ENCODE measurements at regions not wholly inside any gene's neighbourhood (a gene's known extent, or its start where the extent isn't known, plus 50 kb on each side); places are given as distances from the start of the nearest gene placed in this dataset.

DNA sequence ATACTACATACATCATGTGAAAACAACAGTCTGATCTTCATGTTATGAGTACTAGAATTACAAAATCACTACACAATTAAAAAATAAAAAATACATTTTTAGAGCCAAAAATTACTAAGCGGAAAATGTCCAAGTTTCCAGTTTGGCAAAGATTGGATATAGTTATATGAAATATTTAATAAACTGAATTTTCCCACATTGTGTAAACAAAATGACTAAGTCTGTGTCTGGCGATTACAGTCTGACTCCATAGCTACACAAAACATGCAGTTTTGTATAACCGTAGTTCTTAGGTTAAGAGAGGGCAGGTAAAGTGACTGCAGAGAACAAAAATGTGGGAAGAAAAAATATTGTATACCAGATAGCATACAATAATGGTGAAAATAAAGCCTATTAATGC lies 59.2 kb upstream of the TMEM47 start:
- TF ChIP-seq, protein P1, sequence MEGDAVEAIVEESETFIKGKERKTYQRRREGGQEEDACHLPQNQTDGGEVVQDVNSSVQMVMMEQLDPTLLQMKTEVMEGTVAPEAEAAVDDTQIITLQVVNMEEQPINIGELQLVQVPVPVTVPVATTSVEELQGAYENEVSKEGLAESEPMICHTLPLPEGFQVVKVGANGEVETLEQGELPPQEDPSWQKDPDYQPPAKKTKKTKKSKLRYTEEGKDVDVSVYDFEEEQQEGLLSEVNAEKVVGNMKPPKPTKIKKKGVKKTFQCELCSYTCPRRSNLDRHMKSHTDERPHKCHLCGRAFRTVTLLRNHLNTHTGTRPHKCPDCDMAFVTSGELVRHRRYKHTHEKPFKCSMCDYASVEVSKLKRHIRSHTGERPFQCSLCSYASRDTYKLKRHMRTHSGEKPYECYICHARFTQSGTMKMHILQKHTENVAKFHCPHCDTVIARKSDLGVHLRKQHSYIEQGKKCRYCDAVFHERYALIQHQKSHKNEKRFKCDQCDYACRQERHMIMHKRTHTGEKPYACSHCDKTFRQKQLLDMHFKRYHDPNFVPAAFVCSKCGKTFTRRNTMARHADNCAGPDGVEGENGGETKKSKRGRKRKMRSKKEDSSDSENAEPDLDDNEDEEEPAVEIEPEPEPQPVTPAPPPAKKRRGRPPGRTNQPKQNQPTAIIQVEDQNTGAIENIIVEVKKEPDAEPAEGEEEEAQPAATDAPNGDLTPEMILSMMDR (IDR thresholded peaks at IDR 0.05): no peak
- no peak for TF ChIP-seq POLR2A (IDR thresholded peaks at IDR 0.05)
- no peak overlapping the region for H3K4me3 ChIP-seq (ENCODE audit: low read depth, poor library complexity, severe bottlenecking)
- intact Hi-C loops (cut with DNase I; ENCODE audit: low total_unique reads): no loop called here
- 59 to 75% methylated on average over 3 of the region's 3 CpGs for WGBS, 2 donors
- no peak for DNase-seq (ENCODE audit: low spot score in 2 of 2)

DNA sequence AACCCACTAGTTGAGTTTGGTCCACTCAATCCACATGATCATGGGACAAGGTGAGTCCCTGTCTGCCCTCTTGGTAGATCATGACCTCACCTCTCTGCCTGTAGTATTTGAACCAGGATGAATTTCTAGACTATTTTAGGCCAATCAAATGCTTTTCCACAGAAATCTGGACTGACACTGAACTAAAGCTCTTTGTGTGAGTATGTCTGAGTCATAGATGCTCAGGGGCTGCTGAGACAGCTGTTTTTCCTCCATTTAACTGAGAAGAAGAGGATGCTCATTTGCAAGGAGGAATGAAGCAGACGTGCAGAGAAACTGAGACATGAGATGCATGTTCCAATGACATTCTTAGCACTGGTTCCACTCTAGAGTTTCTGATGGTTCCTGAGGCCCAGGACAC lies 77.3 kb upstream of the TMEM47 start:
- intact Hi-C loops (cut with DNase I; ENCODE audit: low total_unique reads): no loop called here
- WGBS, 2 donors: 38% methylated on average over 1 of the region's 1 CpG; no CpG with 5 or more reads in 1 of the 2 donors
- no peak for TF ChIP-seq POLR2A (IDR thresholded peaks at IDR 0.05)
- TF ChIP-seq, protein P1 (IDR thresholded peaks at IDR 0.05): no peak
- no peak overlapping the region for H3K4me3 ChIP-seq (ENCODE audit: low read depth, poor library complexity, severe bottlenecking)
- DNase-seq (ENCODE audit: low spot score in 2 of 2): no peak

DNA sequence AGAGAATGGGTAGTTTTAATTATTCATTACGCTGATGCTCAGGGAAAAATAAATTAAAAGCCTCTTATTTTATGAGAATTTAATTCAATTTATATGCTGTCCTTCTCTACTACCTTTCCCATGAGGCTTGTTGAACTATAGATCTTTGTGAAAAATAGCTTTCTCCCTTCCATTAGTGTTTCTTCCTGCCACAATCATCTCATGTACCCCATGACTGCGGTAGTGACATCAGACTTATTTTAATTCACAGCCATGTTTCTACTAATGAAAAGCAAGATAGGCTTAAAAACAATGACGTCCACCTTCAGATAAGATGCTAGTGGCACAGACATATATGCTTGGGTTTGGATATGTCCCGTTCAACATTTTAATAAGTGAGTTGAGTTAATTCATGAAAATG lies 87.4 kb upstream of the TMEM47 start:
- 74 to 90% methylated on average over 4 of the region's 4 CpGs for WGBS, 2 donors
- no peak for DNase-seq (ENCODE audit: low spot score in 2 of 2)
- TF ChIP-seq POLR2A (IDR thresholded peaks at IDR 0.05): no peak
- TF ChIP-seq, protein P1 (IDR thresholded peaks at IDR 0.05): no peak
- H3K4me3 ChIP-seq (ENCODE audit: low read depth, poor library complexity, severe bottlenecking): no peak overlapping the region
- intact Hi-C loops (cut with DNase I; ENCODE audit: low total_unique reads): no loop called here

DNA sequence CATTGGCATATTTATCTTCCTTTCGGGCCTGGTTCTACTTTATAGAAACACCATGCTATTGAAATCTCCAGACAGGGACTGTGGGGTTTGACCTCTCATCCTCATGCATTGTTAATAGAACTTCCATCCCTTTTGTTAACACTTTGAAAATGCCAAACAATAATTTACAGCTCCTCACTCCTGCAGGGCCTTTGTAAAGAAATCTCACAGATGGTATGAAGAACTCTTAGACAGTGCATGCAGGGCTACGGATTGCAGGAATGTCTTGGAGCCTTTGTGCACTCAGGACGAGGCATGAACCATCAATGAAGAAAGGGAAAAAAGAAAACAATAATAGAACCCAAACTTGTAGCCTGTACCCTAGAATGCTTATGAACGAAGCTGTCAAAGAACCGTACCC lies 92.8 kb upstream of the TMEM47 start:
- H3K4me3 ChIP-seq (ENCODE audit: low read depth, poor library complexity, severe bottlenecking): no peak overlapping the region
- no peak for TF ChIP-seq POLR2A (IDR thresholded peaks at IDR 0.05)
- 72 to 81% methylated on average over 5 of the region's 5 CpGs for WGBS, 2 donors

DNA sequence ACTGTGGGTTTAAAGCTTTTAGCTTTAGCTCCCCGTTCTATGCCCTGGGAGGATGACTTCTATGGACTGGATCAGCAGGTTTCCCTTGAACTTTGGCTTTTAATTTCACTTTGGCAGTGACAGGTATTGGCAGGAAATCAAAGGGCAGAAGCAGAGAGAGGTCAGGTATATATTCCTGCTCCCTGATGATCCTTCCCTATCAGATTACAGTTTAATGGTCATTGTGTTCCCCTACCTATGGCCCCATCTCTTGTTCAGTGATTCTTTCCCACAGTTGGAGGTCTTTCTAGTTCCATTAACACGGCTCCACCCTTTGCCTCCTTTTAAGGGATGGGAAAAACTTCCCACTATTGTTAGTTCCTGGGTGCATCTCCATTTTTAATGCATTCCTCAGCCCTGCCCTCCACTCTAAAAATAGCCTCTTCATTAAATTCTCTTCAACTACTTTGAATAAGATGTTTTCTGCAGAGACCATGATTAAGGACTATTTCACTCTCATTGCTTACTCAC lies 107.8 kb upstream of the TMEM47 start:
- 43 to 69% methylated on average over 2 of the region's 2 CpGs for WGBS, 2 donors
- H3K4me3 ChIP-seq (ENCODE audit: low read depth, poor library complexity, severe bottlenecking): no peak overlapping the region
- DNase-seq (ENCODE audit: low spot score in 2 of 2): no peak
- intact Hi-C loops (cut with DNase I; ENCODE audit: low total_unique reads): no loop called here
- TF ChIP-seq, protein P1 (IDR thresholded peaks at IDR 0.05): no peak
- TF ChIP-seq POLR2A (IDR thresholded peaks at IDR 0.05): no peak

More for the DNA sequence above, 92.8 kb upstream of the TMEM47 start:
- intact Hi-C loops (cut with DNase I; ENCODE audit: low total_unique reads): no loop called here
- DNase-seq (ENCODE audit: low spot score in 2 of 2): no peak

DNA sequence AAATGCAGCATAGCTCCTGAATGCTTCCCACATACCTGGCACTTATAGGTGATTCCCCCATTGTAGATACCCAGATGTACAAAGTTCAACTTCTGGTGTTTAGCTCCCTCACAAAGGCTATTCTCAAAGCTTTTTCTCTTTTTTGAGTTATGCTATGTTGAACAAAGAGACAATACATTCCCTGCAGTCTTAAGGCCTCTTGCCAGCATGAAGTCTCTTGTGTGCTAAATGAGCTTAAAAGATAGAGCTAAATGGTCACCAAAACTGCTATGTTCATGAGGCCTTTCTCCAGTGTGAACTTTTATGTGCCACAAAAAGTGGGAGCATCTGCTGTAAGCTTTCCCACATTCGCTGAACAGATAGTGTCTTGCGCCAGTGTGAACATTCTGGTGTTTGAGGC lies 111.2 kb upstream of the TMEM47 start:
- TF ChIP-seq, protein P1 (IDR thresholded peaks at IDR 0.05): no peak
- TF ChIP-seq POLR2A (IDR thresholded peaks at IDR 0.05): no peak
- no peak overlapping the region for H3K4me3 ChIP-seq (ENCODE audit: low read depth, poor library complexity, severe bottlenecking)
- 95% methylated on average over 2 of the region's 2 CpGs for WGBS, 2 donors
- intact Hi-C loops (cut with DNase I; ENCODE audit: low total_unique reads): no loop called here
- no peak for DNase-seq (ENCODE audit: low spot score in 2 of 2)
